SU-DHL-6 (cell line): ENCODE measurements at regions not wholly inside any gene's neighbourhood (a gene's known extent, or its start where the extent isn't known, plus 50 kb on each side); places are given as distances from the start of the nearest gene placed in this dataset.

Source experiments
- H2AFZ ChIP-seq: fragments of 200-600 bp; sonication (generic); 2 replicates; pipeline ENCODE4 v1.6.1; 2014; ENCODE audit warnings: low read depth, mild to moderate bottlenecking, moderate library complexity, mixed read lengths, antibody characterized with exemption, low read length; ENCODE audit not compliant: severe bottlenecking
- H3F3A ChIP-seq: fragments of 200-600 bp; shearing (Covaris generic); 2 replicates; pipeline ENCODE4 v1.6.0; 2016; ENCODE audit warnings: antibody characterized with exemption, mild to moderate bottlenecking; ENCODE audit not compliant: insufficient read depth
- H3K27ac ChIP-seq: fragments of 200-600 bp; sonication (generic); 2 replicates; pipeline ENCODE4 v1.5.1; 2016; ENCODE audit warnings: low read depth, mild to moderate bottlenecking, low read length, moderate library complexity, mixed read lengths
- H3K27me3 ChIP-seq: fragments of 200-600 bp; sonication (generic), shearing (Covaris generic); 2 replicates; pipeline ENCODE4 v1.6.0; 2014; ENCODE audit warnings: mild to moderate bottlenecking, low read length
- H3K36me3 ChIP-seq: fragments of 200-600 bp; sonication (generic); 2 replicates; pipeline ENCODE4 v1.6.1; 2014; ENCODE audit warnings: mild to moderate bottlenecking, low read length, mixed read lengths
- H3K4me2 ChIP-seq: fragments of 300-600, 200-600 bp; shearing (Covaris generic), sonication (generic); 2 replicates; pipeline ENCODE4 v1.6.0; 2014; ENCODE audit warnings: low read length, low read depth, mild to moderate bottlenecking; ENCODE audit not compliant: poor library complexity, severe bottlenecking
- H3K4me3 ChIP-seq: fragments of 200-600 bp; sonication (generic); 2 replicates; pipeline ENCODE4 v1.5.1; 2014; ENCODE audit warnings: antibody characterized with exemption, low read length, mild to moderate bottlenecking, mixed read lengths; ENCODE audit not compliant: insufficient read depth, poor library complexity, severe bottlenecking
- H3K79me2 ChIP-seq: fragments of 200-600 bp; sonication (generic); 2 replicates; pipeline ENCODE4 v1.6.1; 2014; ENCODE audit warnings: mild to moderate bottlenecking, low read length, moderate library complexity; ENCODE audit not compliant: insufficient read depth
- H3K9ac ChIP-seq: fragments of 200-600 bp; sonication (generic); 2 replicates; pipeline ENCODE4 v1.7.0; 2014; ENCODE audit warnings: mild to moderate bottlenecking, low read length
- H3K9me2 ChIP-seq: fragments of 200-600 bp; sonication (generic); replicated peaks from 2 replicates; pipeline ENCODE4 v1.6.1; 2014; ENCODE audit warnings: low read length; ENCODE audit not compliant: insufficient read depth
- H3K9me3 ChIP-seq: fragments of 200-600 bp; sonication (generic); 2 replicates; pipeline ENCODE4 v1.6.1; 2014; ENCODE audit warnings: low read length, mixed read lengths; ENCODE audit not compliant: insufficient read depth
- H4K20me1 ChIP-seq: fragments of 200-600 bp; sonication (generic); 2 replicates; pipeline ENCODE4 v1.6.1; 2014; ENCODE audit warnings: low read depth, mild to moderate bottlenecking, antibody characterized with exemption, low read length, moderate library complexity, mixed read lengths
- EZH2phosphoT487 ChIP-seq: fragments of 200-600 bp; sonication (generic), shearing (Covaris generic); conservative IDR thresholded peaks from 2 replicates; pipeline ENCODE4 v1.6.1; 2018; ENCODE audit warnings: mild to moderate bottlenecking, antibody characterized with exemption, low read length, moderate library complexity, mixed read lengths
- TF ChIP-seq, protein P1 (sequence below): fragments of 200-600 bp; sonication (generic); IDR thresholded peaks from one replicate; pipeline ENCODE4 v1.5.1; 2017; ENCODE audit warnings: antibody characterized with exemption, mild to moderate bottlenecking, low read length, moderate library complexity; ENCODE audit not compliant: insufficient read depth, poor library complexity, severe bottlenecking

DNA sequence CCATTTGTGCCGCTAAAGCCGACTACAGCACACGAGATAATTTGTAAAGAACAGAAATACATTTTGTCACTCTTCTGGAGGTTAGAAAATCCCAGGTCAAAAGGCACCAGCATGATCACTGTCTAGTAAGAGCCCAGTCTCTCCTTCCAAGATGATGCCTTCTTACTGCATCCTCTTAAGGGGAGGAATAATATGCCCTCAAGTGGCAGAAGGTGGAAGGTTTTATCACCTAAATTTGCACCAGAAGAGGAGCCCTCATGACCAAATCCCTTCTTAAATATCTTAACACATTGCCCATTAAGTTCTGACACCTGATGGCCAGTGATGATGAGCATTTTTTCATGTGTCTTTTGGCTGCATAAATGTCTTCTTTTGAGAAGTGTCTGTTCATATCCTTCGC, 326.7 kb upstream of the RGS18 start:
- TF ChIP-seq EZH2phosphoT487: no peak
- TF ChIP-seq, protein P1, sequence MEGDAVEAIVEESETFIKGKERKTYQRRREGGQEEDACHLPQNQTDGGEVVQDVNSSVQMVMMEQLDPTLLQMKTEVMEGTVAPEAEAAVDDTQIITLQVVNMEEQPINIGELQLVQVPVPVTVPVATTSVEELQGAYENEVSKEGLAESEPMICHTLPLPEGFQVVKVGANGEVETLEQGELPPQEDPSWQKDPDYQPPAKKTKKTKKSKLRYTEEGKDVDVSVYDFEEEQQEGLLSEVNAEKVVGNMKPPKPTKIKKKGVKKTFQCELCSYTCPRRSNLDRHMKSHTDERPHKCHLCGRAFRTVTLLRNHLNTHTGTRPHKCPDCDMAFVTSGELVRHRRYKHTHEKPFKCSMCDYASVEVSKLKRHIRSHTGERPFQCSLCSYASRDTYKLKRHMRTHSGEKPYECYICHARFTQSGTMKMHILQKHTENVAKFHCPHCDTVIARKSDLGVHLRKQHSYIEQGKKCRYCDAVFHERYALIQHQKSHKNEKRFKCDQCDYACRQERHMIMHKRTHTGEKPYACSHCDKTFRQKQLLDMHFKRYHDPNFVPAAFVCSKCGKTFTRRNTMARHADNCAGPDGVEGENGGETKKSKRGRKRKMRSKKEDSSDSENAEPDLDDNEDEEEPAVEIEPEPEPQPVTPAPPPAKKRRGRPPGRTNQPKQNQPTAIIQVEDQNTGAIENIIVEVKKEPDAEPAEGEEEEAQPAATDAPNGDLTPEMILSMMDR: no peak
- Histone ChIP-seq H3K9ac (no peak overlapping the region), H3K4me2 (no peak overlapping the region)

DNA sequence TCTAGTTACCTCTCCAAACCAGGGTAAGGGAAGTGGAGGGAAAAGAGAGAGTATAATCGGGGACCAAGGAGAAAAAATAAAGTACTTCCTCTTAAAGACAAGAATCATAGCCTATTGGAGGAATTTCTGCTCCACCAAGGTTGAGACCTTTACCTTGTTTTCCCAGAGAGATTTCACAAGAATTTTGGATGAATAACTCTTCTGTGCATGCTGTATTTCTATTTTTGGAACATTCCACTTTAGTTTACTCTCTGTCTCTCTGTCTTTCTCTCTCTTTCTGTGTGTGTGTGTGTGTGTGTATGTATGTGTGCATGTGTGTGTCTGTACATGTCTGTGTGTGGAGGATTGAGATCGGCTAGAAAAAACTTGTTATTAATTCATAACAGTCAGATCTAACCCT, 318.4 kb upstream of the RGS18 start:
- H3K27me3 ChIP-seq: no peaks in the 10 kb centered on the region
- H3K9ac ChIP-seq: no peak overlapping the region
- H3F3A ChIP-seq: no peaks in the 10 kb centered on the region
- no peaks in the 10 kb centered on the region for H3K9me3 ChIP-seq
- no peaks in the 10 kb centered on the region for H4K20me1 ChIP-seq
- no peak overlapping the region for H3K4me2 ChIP-seq
- no peaks in the 10 kb centered on the region for H3K36me3 ChIP-seq
- no peak overlapping the region for H3K27ac ChIP-seq
- H3K4me3 ChIP-seq: no peak overlapping the region
- no peak overlapping the region for H2AFZ ChIP-seq
- TF ChIP-seq EZH2phosphoT487: no peak
- TF ChIP-seq, protein P1: no peak
- H3K79me2 ChIP-seq: no peaks in the 10 kb centered on the region
- no peaks in the 10 kb centered on the region for H3K9me2 ChIP-seq

More for the DNA sequence above, 326.7 kb upstream of the RGS18 start:
- Histone ChIP-seq H2AFZ (no peak overlapping the region), H3K79me2 (no peaks in the 10 kb centered on the region), H3F3A (no peaks in the 10 kb centered on the region), H3K9me2 (no peaks in the 10 kb centered on the region), H3K4me3 (no peak overlapping the region), H3K27me3 (no peaks in the 10 kb centered on the region), H4K20me1 (no peaks in the 10 kb centered on the region), H3K36me3 (no peaks in the 10 kb centered on the region), H3K9me3 (no peaks in the 10 kb centered on the region), H3K27ac (no peak overlapping the region)

DNA sequence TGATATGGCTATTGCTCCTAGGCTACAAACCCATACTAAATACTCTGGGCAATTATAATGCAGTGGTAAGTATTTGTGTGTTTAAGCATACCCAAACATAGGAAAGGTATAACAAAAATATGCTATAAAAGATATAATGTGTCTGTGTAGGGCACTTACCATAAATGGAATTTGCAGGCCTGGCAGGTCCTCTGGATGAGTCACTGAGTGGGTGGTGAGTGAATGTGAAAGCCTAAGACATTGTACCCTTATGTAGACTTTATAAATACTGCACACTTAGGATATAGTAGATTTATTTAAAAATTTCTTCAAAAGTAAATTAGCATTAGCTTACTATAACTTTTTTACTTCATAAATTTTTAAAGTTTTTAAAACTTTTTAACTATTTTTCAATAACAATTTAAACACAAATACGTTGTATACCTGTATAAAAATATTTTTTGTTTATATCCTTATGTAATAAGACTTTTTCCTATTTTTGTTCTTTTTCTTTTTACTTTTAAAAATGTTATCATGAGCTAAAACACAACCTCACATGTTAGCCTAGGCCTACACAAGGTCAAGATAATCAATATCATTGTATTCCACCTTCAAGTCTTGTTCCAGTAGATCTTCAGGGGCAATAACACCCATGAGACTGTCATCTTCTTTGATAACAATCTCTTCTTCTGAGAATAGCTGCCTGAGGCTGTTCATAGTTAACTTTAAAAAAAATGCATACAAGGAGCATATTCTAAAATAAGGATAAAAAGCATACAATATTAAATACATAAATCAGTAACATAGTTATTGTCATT, 306.3 kb upstream of the RGS18 start:
- H3F3A ChIP-seq: no peaks in the 10 kb centered on the region
- H4K20me1 ChIP-seq: no peaks in the 10 kb centered on the region
- no peak overlapping the region for H3K9ac ChIP-seq
- no peaks in the 10 kb centered on the region for H3K27me3 ChIP-seq
- H3K4me3 ChIP-seq: no peak overlapping the region
- H2AFZ ChIP-seq: no peak overlapping the region
- no peaks in the 10 kb centered on the region for H3K36me3 ChIP-seq
- TF ChIP-seq EZH2phosphoT487: no peak
- TF ChIP-seq, protein P1: no peak
- no peak overlapping the region for H3K4me2 ChIP-seq
- no peaks in the 10 kb centered on the region for H3K9me2 ChIP-seq
- H3K79me2 ChIP-seq: no peaks in the 10 kb centered on the region
- no peaks in the 10 kb centered on the region for H3K9me3 ChIP-seq
- no peak overlapping the region for H3K27ac ChIP-seq
